GM23338 (cell line): ENCODE measurements at regions not wholly inside any gene's neighbourhood (a gene's known extent, or its start where the extent isn't known, plus 50 kb on each side); places are given as distances from the start of the nearest gene placed in this dataset. TPM values are rescaled to one million over a fixed set of nuclear protein-coding genes. Genes with fewer than 3 reads are reported as not detected.

Source experiments
- small RNA-seq: library from RNA; depleted of rRNA; stranded (forward); fragments of <200 nt; gene quantifications from one replicate; pipeline ENCODE3, GENCODE V24; 2014; ENCODE audit warnings: low replicate concordance

Small RNA genes lying in the stretch of these regions (small RNA-seq; reads per million reads assigned to genes)
- gene RF00019 (not detected), gene RNA5SP318 (not detected), gene SNRPEP8 (not detected)
